HL-60 (cell line): ENCODE measurements at regions not wholly inside any gene's neighbourhood (a gene's known extent, or its start where the extent isn't known, plus 50 kb on each side); places are given as distances from the start of the nearest gene placed in this dataset.

Experiments
- DNase-seq, 2 experiments: peaks; one replicate each; pipeline ENCODE4 v3.0.0-alpha.2; 2010 to 2020; ENCODE audit warnings: low read depth in 1 of 2, low spot score in 1 of 2
- H3K27ac ChIP-seq: fragments of 250-450 bp; sonication (Bioruptor Pico); replicated peaks from 2 replicates; pipeline ENCODE4 v1.5.1; 2020; ENCODE audit warnings: mild to moderate bottlenecking, moderate library complexity
- H3K27me3 ChIP-seq: fragments of 250-450 bp; sonication (Bioruptor Pico); 2 replicates; pipeline ENCODE4 v1.5.1; 2021; ENCODE audit warnings: mild to moderate bottlenecking, moderate library complexity; ENCODE audit not compliant: insufficient read depth, poor library complexity, severe bottlenecking
- H3K4me3 ChIP-seq: replicated peaks from 2 replicates; pipeline ENCODE4 v1.5.1; 2011; ENCODE audit warnings: mild to moderate bottlenecking, control low read depth, low read length; ENCODE audit not compliant: insufficient read depth
- GABPA ChIP-seq: IDR thresholded peaks from 2 replicates; pipeline ENCODE4 v1.6.1; 2012; ENCODE audit warnings: low read depth
- POLR2AphosphoS5 ChIP-seq: IDR thresholded peaks from 2 replicates; pipeline ENCODE4 v1.6.1; 2012; ENCODE audit warnings: low read depth
- SPI1 ChIP-seq: IDR thresholded peaks from 2 replicates; pipeline ENCODE4 v1.6.1; 2012; ENCODE audit warnings: low read depth, mild to moderate bottlenecking, borderline replicate concordance
- TF ChIP-seq, protein P1 (sequence below): IDR thresholded peaks from one replicate; pipeline ENCODE4 v1.5.1; 2011; ENCODE audit warnings: low read length, control low read depth, inconsistent platforms; ENCODE audit not compliant: insufficient read depth
- TF ChIP-seq, protein P2 (sequence below): IDR thresholded peaks from 2 replicates; pipeline ENCODE4 v1.6.1; 2012; ENCODE audit warnings: low read depth; ENCODE audit not compliant: insufficient replicate concordance

DNA sequence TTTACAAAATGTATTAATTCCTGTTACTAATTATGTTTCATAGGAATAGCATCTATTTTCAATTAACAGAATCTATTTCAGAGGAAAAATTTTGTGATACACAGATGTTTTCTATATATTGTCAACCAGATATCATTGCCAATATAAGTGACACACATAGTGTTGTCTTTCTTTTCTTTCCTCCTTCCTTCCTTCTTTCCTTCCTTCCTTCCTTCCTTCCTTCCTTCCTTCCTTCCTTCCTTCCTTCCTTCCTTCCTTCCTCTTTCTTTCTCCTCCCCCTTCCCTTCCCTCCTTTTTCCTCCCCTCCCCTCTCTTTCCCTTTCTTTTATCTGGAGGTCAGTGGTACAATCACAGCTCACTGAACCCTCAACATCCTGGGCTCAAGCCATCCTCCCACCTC is 146.5 kb upstream of the DSEL start:
- Histone ChIP-seq H3K27me3 (no peaks in the 10 kb centered on the region), H3K4me3 (no peak overlapping the region), H3K27ac (no peak overlapping the region)
- DNase-seq = no peak
- TF ChIP-seq, protein P1, sequence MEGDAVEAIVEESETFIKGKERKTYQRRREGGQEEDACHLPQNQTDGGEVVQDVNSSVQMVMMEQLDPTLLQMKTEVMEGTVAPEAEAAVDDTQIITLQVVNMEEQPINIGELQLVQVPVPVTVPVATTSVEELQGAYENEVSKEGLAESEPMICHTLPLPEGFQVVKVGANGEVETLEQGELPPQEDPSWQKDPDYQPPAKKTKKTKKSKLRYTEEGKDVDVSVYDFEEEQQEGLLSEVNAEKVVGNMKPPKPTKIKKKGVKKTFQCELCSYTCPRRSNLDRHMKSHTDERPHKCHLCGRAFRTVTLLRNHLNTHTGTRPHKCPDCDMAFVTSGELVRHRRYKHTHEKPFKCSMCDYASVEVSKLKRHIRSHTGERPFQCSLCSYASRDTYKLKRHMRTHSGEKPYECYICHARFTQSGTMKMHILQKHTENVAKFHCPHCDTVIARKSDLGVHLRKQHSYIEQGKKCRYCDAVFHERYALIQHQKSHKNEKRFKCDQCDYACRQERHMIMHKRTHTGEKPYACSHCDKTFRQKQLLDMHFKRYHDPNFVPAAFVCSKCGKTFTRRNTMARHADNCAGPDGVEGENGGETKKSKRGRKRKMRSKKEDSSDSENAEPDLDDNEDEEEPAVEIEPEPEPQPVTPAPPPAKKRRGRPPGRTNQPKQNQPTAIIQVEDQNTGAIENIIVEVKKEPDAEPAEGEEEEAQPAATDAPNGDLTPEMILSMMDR = no peak
- TF ChIP-seq SPI1 (no peak), POLR2AphosphoS5 (no peak), GABPA (no peak)
- TF ChIP-seq, protein P2, sequence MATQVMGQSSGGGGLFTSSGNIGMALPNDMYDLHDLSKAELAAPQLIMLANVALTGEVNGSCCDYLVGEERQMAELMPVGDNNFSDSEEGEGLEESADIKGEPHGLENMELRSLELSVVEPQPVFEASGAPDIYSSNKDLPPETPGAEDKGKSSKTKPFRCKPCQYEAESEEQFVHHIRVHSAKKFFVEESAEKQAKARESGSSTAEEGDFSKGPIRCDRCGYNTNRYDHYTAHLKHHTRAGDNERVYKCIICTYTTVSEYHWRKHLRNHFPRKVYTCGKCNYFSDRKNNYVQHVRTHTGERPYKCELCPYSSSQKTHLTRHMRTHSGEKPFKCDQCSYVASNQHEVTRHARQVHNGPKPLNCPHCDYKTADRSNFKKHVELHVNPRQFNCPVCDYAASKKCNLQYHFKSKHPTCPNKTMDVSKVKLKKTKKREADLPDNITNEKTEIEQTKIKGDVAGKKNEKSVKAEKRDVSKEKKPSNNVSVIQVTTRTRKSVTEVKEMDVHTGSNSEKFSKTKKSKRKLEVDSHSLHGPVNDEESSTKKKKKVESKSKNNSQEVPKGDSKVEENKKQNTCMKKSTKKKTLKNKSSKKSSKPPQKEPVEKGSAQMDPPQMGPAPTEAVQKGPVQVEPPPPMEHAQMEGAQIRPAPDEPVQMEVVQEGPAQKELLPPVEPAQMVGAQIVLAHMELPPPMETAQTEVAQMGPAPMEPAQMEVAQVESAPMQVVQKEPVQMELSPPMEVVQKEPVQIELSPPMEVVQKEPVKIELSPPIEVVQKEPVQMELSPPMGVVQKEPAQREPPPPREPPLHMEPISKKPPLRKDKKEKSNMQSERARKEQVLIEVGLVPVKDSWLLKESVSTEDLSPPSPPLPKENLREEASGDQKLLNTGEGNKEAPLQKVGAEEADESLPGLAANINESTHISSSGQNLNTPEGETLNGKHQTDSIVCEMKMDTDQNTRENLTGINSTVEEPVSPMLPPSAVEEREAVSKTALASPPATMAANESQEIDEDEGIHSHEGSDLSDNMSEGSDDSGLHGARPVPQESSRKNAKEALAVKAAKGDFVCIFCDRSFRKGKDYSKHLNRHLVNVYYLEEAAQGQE = no peak

- Histone ChIP-seq H3K27me3 (no peaks in the 10 kb centered on the region), H3K27ac (no peak overlapping the region), H3K4me3 (no peak overlapping the region)
- TF ChIP-seq GABPA (no peak), SPI1 (no peak), POLR2AphosphoS5 (no peak)
- TF ChIP-seq, protein P1 = no peak
- TF ChIP-seq, protein P2 = no peak
- no peak for DNase-seq
Measured at GRCh38 chr18:67661555-67661954, 145.0 kb upstream of the DSEL start.

DNA sequence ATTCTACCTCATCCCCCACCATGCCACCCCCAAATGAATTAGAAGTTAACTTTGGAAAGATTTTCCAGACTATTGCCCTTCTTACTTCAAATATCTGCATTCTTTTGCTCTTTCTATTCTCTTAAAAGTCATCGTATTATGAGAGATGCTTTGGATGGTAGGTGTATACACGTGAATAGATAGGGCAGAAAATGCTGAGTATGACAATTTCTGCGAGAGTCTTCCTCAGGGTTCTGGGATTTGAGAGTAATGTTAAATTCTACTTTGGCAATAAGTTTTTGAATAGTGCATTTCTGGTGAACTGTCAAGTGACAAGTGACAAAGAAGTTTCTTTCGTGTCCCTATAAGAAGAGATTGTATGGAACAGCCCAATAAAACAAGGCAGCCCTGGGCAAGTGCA is 137.6 kb upstream of the DSEL start:
- TF ChIP-seq GABPA (no peak), POLR2AphosphoS5 (no peak), SPI1 (no peak)
- TF ChIP-seq, protein P2 = no peak
- TF ChIP-seq, protein P1 = no peak
- no peak for DNase-seq
- H3K27ac ChIP-seq = no peak overlapping the region

More for the DNA sequence above, 137.6 kb upstream of the DSEL start:
- Histone ChIP-seq H3K4me3 (no peak overlapping the region), H3K27me3 (no peaks in the 10 kb centered on the region)
